Activated CD8-positive, alpha-beta memory T cell treated with anti-CD3 and anti-CD28 coated beads for 36 hours (primary cell): ENCODE measurements at regions not wholly inside any gene's neighbourhood (a gene's known extent, or its start where the extent isn't known, plus 50 kb on each side); places are given as distances from the start of the nearest gene placed in this dataset.

Experiments
- CTCF ChIA-PET: fragments of 350-600 bp; sonication (Branson Sonifier 250); formaldehyde crosslinking; loops from one replicate; lab custom pipeline; 2021; ENCODE audit warnings: antibody characterized with exemption; lab: Charles Lee
- POLR2A ChIA-PET: fragments of 350-600 bp; sonication (Branson Sonifier 250); formaldehyde crosslinking; loops from one replicate; lab custom pipeline; 2021; ENCODE audit warnings: antibody characterized with exemption; lab: Charles Lee

DNA sequence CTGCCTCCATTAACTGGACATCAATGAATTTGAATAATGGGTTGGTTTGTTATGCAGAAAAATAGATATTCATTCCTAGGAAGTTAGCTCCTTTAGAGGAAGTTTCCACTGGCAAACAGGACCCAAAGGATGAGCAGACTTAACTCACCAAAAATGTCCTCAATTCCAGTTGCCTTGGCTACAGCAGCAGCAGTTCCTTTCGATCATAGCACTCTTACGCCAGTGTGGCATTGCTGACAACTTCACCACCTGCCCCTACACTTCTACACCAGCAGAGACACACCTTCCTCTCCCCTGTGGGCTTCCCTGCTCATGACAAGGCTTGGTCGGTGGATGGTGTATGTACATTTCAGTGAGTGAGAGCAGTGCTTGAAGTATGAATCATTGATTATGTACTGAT, 532.8 kb downstream of the QKI start:
- ChIA-PET CTCF (interaction anchor here (1.3 kb wide), 1 partner anchor 20 kb away, joined by 3 read pairs; no protein-coding TSS in a partner anchor), POLR2A (no interaction called here)

- CTCF ChIA-PET, result interaction anchor here (1.3 kb wide), 1 partner anchor 19 kb away, joined by 3 read pairs; no protein-coding TSS in a partner anchor
These were observed 531.9 kb downstream of the QKI start for GRCh38 chr6:163946437-163946836.

GRCh38 chr6:163945808-163946207, 531.3 kb downstream of the QKI start:
- ChIA-PET CTCF (no interaction called here), POLR2A (no interaction called here)

More at GRCh38 chr6:163946437-163946836, 531.9 kb downstream of the QKI start:
- POLR2A ChIA-PET, result no interaction called here

- POLR2A ChIA-PET, result no interaction called here
- CTCF ChIA-PET, result no interaction called here
These were observed 530.4 kb downstream of the QKI start for GRCh38 chr6:163944897-163945296.

- CTCF ChIA-PET, result no interaction called here
- POLR2A ChIA-PET, result no interaction called here
These were observed 529.3 kb downstream of the QKI start for GRCh38 chr6:163943607-163944385.

DNA sequence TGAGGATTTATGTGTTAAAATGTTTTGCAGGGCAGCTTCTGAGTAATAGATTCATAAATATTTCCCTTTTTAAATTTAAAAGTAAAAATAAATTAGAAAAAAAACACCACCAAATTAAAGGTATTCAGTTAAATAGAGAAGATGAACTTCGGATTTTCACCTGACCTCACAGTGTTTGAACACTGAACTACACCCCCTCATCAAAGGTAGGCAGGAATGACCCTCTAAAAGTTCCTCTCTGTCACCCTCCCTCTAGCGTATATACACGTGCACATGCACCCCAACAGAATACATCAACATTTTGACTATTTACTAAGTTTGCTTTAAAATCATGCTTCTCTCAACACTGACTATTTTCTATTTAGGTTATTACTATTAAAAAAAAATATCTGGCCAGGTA, 528.3 kb downstream of the QKI start:
- ChIA-PET POLR2A (no interaction called here), CTCF (no interaction called here)

DNA sequence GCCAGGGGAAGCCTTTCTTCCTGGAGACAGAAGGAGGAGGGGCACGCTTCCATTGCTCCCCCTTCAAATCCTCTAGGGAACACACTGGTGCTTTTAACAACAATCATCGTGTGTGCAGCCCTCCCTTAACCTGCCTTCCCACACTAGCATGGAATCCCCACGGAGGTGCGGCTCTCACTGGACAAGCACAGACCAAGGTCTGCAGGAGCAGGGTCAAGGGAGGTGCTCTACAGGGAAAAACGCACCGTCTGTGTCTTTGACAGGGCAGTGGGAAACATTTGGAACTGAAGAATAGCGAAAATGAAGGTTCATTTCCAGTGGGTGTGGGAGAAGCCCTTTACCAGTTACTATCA, 527.1 kb downstream of the QKI start:
- CTCF ChIA-PET, result no interaction called here
- POLR2A ChIA-PET, result no interaction called here

GRCh38 chr6:163940705-163941623, 526.4 kb downstream of the QKI start:
- ChIA-PET POLR2A (no interaction called here), CTCF (no interaction called here)

DNA sequence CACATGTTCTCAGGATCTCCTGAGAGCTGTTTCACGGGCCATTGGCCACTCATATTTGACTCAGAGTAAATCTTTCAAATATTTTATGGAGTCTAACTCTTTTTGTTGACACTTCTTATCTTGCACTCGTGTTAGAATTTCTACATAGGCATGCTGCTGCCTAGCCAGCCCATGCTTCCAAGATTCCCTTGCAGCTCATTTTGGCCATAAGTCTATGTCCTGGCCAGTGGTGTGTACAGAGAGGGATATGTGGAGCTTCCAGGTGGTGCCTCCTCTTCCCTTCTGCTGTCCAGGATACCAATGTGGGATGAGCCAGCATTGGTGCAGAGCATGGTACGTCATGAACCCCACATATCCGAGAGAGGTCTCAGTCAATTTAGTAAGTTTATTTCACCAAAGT, 522.6 kb downstream of the QKI start:
- CTCF ChIA-PET, result no interaction called here
- POLR2A ChIA-PET, result no interaction called here

- ChIA-PET POLR2A (no interaction called here), CTCF (no interaction called here)
These were observed 520.7 kb downstream of the QKI start for GRCh38 chr6:163935158-163935762.

- CTCF ChIA-PET, result no interaction called here
- POLR2A ChIA-PET, result no interaction called here
These were observed 515.5 kb downstream of the QKI start for GRCh38 chr6:163930012-163930411.

- CTCF ChIA-PET, result no interaction called here
- POLR2A ChIA-PET, result no interaction called here
These were observed 515.0 kb downstream of the QKI start for GRCh38 chr6:163929538-163929937.

GRCh38 chr6:163926642-163927041, 512.1 kb downstream of the QKI start:
- ChIA-PET POLR2A (no interaction called here), CTCF (no interaction called here)

DNA sequence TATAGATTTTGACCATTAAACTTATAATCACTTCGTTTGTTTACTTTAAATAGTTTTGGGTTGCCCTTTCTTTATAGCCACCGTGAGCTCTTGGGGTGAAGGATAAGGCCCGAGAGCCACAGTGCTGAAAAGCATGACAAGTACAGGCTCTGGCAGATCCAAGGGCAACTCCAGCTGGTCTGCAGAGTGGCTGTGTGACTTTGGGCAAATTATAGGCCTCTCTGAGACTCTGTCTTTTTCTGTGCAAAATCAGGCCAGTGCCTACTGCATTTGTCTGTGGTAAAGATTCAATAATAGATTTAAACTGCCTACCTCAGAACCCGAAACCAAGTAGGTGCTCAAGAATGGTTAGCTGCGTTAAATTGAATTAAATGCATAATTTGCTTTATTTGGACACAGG, 511.3 kb downstream of the QKI start:
- ChIA-PET CTCF (no interaction called here), POLR2A (no interaction called here)

DNA sequence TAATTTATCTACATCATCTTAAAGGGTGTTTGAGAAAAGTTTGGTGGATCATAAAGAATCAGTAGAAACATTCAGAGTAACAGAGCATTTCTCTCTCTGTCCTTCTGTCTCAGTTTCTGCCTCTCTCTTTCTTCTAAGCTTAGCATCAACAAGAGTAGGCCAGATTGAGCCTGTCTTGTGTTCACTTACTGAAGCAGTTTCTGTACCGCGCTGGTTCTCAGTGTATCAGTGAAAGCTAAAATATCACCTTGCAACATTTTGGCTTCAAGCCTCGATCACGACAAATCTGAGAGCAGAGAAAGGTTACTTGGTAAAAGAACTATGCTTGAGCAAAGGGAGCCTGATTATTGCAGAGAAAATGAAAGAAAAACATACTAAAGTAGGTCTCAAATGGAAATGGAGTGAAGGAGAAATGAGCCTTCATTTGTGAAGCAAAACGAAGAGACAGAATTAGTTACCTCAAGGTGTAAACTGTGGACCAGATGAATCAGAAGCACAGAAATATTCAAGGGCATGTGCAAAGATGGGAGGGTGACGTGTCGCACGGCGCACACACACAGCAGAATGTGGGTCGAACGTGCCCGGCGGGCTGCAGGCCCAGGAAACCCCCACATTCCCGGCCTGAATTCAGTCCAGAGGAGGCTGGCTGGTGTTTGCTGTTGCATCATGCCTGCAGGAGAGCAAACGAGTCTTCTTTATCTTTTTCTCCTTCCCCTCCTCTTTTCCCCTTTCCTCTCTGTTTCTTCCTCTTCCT, 509.3 kb downstream of the QKI start:
- CTCF ChIA-PET, result no interaction called here
- POLR2A ChIA-PET, result no interaction called here

GRCh38 chr6:163922562-163922961, 508.0 kb downstream of the QKI start:
- CTCF ChIA-PET, result no interaction called here

GRCh38 chr6:163919652-163920051, 505.1 kb downstream of the QKI start:
- CTCF ChIA-PET, result no interaction called here

More at GRCh38 chr6:163922562-163922961, 508.0 kb downstream of the QKI start:
- POLR2A ChIA-PET, result no interaction called here

DNA sequence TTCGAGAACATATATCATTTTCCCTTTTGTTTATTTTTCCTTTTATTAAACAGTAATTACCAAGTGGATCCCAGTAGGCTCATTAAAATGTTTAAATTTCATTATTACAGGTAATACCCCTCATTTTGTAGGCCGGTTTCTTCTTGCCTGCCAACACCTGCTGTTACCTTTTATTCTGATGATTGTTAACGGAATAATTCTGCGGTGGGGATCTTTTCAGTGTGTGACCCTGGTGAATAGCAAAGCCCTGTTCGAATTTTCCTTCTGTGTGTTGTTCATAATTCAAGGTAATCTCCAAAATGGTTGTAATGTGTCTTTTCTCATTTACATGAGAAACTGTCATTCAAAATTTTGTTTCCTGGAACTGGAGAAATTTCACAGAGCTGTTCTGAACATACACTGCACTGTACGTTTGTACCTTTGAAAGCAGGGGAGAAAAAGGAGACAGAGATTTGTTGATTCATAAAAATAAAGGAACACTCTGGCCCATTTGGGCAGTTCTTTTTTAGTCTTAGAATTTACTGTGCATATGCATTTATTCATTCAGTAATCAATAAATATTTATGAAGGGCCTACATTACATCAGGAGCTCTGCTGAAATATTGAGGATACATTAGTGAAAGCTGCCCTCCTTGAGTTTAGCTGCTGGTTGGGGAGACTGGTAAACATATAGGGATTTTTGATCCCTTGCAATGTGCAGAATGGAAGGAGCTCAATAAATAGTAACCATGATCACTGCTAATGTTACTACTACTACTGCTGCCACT, 502.0 kb downstream of the QKI start:
- POLR2A ChIA-PET, result no interaction called here

More at GRCh38 chr6:163919652-163920051, 505.1 kb downstream of the QKI start:
- POLR2A ChIA-PET, result no interaction called here

GRCh38 chr6:163915131-163915530, 500.6 kb downstream of the QKI start:
- ChIA-PET CTCF (no interaction called here), POLR2A (no interaction called here)

More for the DNA sequence above, 502.0 kb downstream of the QKI start:
- CTCF ChIA-PET, result no interaction called here
